ENCODE measurements at regions not wholly inside any gene's neighbourhood (a gene's known extent, or its start where the extent isn't known, plus 50 kb on each side); places are given as distances from the start of the nearest gene placed in this dataset.

DNA sequence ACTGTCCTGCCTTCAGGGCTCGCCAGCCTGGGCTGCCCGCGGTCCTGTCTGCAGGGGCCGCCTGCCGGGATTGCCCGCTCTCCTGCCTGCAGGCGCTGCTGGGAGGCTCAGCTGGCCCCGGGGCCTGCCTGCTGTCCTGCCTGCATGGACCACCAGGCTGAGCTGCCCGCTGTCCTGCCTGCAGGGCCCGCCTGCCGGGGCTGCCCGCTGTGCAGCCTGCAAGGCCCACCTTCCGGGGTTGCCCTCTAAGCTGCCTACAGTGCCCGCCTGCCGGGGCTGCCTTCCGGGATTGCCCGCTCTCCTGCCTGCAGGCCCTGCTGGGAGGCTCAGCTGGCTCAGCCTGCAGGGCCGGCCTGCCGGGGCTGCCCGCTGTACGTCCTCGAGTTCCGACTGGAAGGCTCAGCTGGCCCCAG, 164.4 kb downstream of the GLRX3 start:
- Histone ChIP-seq H3K4me1 (ENCODE audit: insufficient read depth) (no peaks in the 10 kb centered on the region), H3K27ac (ENCODE audit: low read depth) (no peak overlapping the region), H3K79me2 (replicated peaks; ENCODE audit: insufficient read depth) (no peaks in the 10 kb centered on the region), H3K4me2 (no peak overlapping the region), H3F3A (replicated peaks; ENCODE audit: low read depth) (no peaks in the 10 kb centered on the region), H3K36me3 (ENCODE audit: insufficient read depth) (no peaks in the 10 kb centered on the region; the same call in 1 of the 2 replicates), H3K9me2 (ENCODE audit: insufficient read depth) (no peaks in the 10 kb centered on the region), H3K27me3 (ENCODE audit: insufficient read depth) (no peaks in the 10 kb centered on the region), H2AFZ (no peak overlapping the region), H4K20me1 (replicated peaks; ENCODE audit: insufficient read depth) (no peaks in the 10 kb centered on the region), H3K4me3 (no peak overlapping the region)
- H3K9me3 Mint-ChIP-seq = peaks cover 85% of the 10 kb centered on the region
- peaks cover 43% of the 10 kb centered on the region for H3K36me3 Mint-ChIP-seq (ENCODE audit: low read depth)
- no peak overlapping the region for H3K4me3 Mint-ChIP-seq
- TF ChIP-seq JUNB (IDR thresholded peaks at IDR 0.05; ENCODE audit: unreplicated experiment) (no peak), NANOG (IDR thresholded peaks at IDR 0.05; ENCODE audit: borderline replicate concordance) (no peak), EZH2phosphoT487 (IDR thresholded peaks at IDR 0.05; ENCODE audit: unreplicated experiment) (no peak), ZNF331 (CRISPR knock-in tag; IDR thresholded peaks at IDR 0.05; ENCODE audit: low read depth) (no peak), POLR2AphosphoS5 (IDR thresholded peaks at IDR 0.05; ENCODE audit: low read depth) (no peak), EZH2 (IDR thresholded peaks at IDR 0.05; ENCODE audit: low read depth, unreplicated experiment) (no peak), ZNF114 (CRISPR knock-in tag; IDR thresholded peaks at IDR 0.05) (no peak), CREB1 (CRISPR knock-in tag; IDR thresholded peaks at IDR 0.05; ENCODE audit: low read depth) (no peak), STAT1 (IDR thresholded peaks at IDR 0.05; ENCODE audit: unreplicated experiment) (no peak)
- TF ChIP-seq, protein P1, sequence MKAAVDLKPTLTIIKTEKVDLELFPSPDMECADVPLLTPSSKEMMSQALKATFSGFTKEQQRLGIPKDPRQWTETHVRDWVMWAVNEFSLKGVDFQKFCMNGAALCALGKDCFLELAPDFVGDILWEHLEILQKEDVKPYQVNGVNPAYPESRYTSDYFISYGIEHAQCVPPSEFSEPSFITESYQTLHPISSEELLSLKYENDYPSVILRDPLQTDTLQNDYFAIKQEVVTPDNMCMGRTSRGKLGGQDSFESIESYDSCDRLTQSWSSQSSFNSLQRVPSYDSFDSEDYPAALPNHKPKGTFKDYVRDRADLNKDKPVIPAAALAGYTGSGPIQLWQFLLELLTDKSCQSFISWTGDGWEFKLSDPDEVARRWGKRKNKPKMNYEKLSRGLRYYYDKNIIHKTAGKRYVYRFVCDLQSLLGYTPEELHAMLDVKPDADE (IDR thresholded peaks at IDR 0.05) = no peak
- TF ChIP-seq, protein P2, sequence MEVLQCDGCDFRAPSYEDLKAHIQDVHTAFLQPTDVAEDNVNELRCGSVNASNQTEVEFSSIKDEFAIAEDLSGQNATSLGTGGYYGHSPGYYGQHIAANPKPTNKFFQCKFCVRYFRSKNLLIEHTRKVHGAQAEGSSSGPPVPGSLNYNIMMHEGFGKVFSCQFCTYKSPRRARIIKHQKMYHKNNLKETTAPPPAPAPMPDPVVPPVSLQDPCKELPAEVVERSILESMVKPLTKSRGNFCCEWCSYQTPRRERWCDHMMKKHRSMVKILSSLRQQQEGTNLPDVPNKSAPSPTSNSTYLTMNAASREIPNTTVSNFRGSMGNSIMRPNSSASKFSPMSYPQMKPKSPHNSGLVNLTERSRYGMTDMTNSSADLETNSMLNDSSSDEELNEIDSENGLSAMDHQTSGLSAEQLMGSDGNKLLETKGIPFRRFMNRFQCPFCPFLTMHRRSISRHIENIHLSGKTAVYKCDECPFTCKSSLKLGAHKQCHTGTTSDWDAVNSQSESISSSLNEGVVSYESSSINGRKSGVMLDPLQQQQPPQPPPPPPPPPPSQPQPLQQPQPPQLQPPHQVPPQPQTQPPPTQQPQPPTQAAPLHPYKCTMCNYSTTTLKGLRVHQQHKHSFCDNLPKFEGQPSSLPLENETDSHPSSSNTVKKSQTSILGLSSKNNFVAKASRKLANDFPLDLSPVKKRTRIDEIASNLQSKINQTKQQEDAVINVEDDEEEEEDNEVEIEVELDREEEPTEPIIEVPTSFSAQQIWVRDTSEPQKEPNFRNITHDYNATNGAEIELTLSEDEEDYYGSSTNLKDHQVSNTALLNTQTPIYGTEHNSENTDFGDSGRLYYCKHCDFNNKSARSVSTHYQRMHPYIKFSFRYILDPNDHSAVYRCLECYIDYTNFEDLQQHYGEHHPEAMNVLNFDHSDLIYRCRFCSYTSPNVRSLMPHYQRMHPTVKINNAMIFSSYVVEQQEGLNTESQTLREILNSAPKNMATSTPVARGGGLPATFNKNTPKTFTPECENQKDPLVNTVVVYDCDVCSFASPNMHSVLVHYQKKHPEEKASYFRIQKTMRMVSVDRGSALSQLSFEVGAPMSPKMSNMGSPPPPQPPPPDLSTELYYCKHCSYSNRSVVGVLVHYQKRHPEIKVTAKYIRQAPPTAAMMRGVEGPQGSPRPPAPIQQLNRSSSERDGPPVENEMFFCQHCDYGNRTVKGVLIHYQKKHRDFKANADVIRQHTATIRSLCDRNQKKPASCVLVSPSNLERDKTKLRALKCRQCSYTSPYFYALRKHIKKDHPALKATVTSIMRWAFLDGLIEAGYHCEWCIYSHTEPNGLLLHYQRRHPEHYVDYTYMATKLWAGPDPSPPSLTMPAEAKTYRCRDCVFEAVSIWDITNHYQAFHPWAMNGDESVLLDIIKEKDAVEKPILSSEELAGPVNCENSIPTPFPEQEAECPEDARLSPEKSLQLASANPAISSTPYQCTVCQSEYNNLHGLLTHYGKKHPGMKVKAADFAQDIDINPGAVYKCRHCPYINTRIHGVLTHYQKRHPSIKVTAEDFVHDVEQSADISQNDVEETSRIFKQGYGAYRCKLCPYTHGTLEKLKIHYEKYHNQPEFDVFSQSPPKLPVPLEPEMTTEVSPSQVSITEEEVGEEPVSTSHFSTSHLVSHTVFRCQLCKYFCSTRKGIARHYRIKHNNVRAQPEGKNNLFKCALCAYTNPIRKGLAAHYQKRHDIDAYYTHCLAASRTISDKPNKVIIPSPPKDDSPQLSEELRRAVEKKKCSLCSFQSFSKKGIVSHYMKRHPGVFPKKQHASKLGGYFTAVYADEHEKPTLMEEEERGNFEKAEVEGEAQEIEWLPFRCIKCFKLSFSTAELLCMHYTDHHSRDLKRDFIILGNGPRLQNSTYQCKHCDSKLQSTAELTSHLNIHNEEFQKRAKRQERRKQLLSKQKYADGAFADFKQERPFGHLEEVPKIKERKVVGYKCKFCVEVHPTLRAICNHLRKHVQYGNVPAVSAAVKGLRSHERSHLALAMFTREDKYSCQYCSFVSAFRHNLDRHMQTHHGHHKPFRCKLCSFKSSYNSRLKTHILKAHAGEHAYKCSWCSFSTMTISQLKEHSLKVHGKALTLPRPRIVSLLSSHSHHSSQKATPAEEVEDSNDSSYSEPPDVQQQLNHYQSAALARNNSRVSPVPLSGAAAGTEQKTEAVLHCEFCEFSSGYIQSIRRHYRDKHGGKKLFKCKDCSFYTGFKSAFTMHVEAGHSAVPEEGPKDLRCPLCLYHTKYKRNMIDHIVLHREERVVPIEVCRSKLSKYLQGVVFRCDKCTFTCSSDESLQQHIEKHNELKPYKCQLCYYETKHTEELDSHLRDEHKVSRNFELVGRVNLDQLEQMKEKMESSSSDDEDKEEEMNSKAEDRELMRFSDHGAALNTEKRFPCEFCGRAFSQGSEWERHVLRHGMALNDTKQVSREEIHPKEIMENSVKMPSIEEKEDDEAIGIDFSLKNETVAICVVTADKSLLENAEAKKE (CRISPR knock-in tag; IDR thresholded peaks at IDR 0.05) = no peak
- TF ChIP-seq, protein P3, sequence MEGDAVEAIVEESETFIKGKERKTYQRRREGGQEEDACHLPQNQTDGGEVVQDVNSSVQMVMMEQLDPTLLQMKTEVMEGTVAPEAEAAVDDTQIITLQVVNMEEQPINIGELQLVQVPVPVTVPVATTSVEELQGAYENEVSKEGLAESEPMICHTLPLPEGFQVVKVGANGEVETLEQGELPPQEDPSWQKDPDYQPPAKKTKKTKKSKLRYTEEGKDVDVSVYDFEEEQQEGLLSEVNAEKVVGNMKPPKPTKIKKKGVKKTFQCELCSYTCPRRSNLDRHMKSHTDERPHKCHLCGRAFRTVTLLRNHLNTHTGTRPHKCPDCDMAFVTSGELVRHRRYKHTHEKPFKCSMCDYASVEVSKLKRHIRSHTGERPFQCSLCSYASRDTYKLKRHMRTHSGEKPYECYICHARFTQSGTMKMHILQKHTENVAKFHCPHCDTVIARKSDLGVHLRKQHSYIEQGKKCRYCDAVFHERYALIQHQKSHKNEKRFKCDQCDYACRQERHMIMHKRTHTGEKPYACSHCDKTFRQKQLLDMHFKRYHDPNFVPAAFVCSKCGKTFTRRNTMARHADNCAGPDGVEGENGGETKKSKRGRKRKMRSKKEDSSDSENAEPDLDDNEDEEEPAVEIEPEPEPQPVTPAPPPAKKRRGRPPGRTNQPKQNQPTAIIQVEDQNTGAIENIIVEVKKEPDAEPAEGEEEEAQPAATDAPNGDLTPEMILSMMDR (conservative IDR thresholded peaks at IDR 0.05; ENCODE audit: low read depth in 2 of 2) = no peak
- TF ChIP-seq, protein P4, sequence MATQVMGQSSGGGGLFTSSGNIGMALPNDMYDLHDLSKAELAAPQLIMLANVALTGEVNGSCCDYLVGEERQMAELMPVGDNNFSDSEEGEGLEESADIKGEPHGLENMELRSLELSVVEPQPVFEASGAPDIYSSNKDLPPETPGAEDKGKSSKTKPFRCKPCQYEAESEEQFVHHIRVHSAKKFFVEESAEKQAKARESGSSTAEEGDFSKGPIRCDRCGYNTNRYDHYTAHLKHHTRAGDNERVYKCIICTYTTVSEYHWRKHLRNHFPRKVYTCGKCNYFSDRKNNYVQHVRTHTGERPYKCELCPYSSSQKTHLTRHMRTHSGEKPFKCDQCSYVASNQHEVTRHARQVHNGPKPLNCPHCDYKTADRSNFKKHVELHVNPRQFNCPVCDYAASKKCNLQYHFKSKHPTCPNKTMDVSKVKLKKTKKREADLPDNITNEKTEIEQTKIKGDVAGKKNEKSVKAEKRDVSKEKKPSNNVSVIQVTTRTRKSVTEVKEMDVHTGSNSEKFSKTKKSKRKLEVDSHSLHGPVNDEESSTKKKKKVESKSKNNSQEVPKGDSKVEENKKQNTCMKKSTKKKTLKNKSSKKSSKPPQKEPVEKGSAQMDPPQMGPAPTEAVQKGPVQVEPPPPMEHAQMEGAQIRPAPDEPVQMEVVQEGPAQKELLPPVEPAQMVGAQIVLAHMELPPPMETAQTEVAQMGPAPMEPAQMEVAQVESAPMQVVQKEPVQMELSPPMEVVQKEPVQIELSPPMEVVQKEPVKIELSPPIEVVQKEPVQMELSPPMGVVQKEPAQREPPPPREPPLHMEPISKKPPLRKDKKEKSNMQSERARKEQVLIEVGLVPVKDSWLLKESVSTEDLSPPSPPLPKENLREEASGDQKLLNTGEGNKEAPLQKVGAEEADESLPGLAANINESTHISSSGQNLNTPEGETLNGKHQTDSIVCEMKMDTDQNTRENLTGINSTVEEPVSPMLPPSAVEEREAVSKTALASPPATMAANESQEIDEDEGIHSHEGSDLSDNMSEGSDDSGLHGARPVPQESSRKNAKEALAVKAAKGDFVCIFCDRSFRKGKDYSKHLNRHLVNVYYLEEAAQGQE (IDR thresholded peaks at IDR 0.05; ENCODE audit: unreplicated experiment) = no peak
- H3K27ac Mint-ChIP-seq = no peak overlapping the region
- H3K27me3 Mint-ChIP-seq (ENCODE audit: insufficient read depth, low read depth, poor library complexity) = peaks cover 4% of the 10 kb centered on the region
- DNase-seq (ENCODE audit: low spot score) (no peak), ATAC-seq (no peak)
- H3K4me1 Mint-ChIP-seq = no peaks in the 10 kb centered on the region; the same call in 2 of the 3 replicates

Measured in GM23338 (cell line).